ENCODE measurements at regions not wholly inside any gene's neighbourhood (a gene's known extent, or its start where the extent isn't known, plus 50 kb on each side); places are given as distances from the start of the nearest gene placed in this dataset.

GRCh38 chr17:55567240-55568214, 56.3 kb upstream of the SMIM36 start:
- Histone ChIP-seq H3K4me1 (ENCODE audit: control insufficient read depth, extremely low read depth, insufficient read depth, low read length) (no peaks in the 10 kb centered on the region), H3K9me1 (ENCODE audit: control insufficient read depth, extremely low read depth, insufficient read depth, low read length) (no peaks in the 10 kb centered on the region), H3K79me2 (ENCODE audit: control insufficient read depth, insufficient read depth, low read length) (no peaks in the 10 kb centered on the region), H3K36me3 (ENCODE audit: control insufficient read depth in 2 of 2, extremely low read depth in 1 of 2, insufficient read depth in 2 of 2, low read length in 2 of 2) (no peaks in the 10 kb centered on the region), H4K20me1 (ENCODE audit: control insufficient read depth, extremely low read depth, insufficient read depth, low read length) (no peaks in the 10 kb centered on the region), H3K9me3 (ENCODE audit: control insufficient read depth, low read depth, low read length) (no peaks in the 10 kb centered on the region), H3K4me2 (ENCODE audit: control insufficient read depth, extremely low read depth, insufficient read depth, low read depth, low read length) (no peak overlapping the region), H3K9ac (ENCODE audit: control insufficient read depth, extremely low read depth, insufficient read depth, low read length) (no peak overlapping the region), H3K27ac (ENCODE audit: control insufficient read depth, insufficient read depth, low read length) (no peak overlapping the region), H2AFZ (ENCODE audit: control insufficient read depth, low read length) (no peak overlapping the region), H3K27me3 (ENCODE audit: control insufficient read depth, extremely low read depth, insufficient read depth, low read length) (no peaks in the 10 kb centered on the region), H3K4me3 (ENCODE audit: control insufficient read depth in 2 of 3, extremely low read depth in 1 of 3, insufficient read depth in 2 of 3, low read depth in 1 of 3, low read length in 3 of 3) (no peak overlapping the region)
- DNase-seq (ENCODE audit: low read depth, low spot score) (no peak), FAIRE-seq (no peak)
- TF ChIP-seq CTCF (optimal IDR thresholded peaks at IDR 0.05 in 1 of 3, IDR thresholded peaks at IDR 0.05 in 1 of 3, conservative IDR thresholded peaks at IDR 0.05 in 1 of 3; ENCODE audit: extremely low read depth in 1 of 3, insufficient read depth in 2 of 3, low read length in 3 of 3) (no peak), EZH2 (IDR thresholded peaks at IDR 0.05; ENCODE audit: low read length) (no peak)
- dilution Hi-C loops (cut with MboI; ENCODE audit: extremely low pct_ligation_motif_present, low sequenced_read_pairs): no loop called here

GRCh38 chr17:55564081-55564480, 52.8 kb upstream of the SMIM36 start:
- TF ChIP-seq EZH2 (IDR thresholded peaks at IDR 0.05; ENCODE audit: low read length) (no peak), CTCF (optimal IDR thresholded peaks at IDR 0.05 in 1 of 3, IDR thresholded peaks at IDR 0.05 in 1 of 3, conservative IDR thresholded peaks at IDR 0.05 in 1 of 3; ENCODE audit: extremely low read depth in 1 of 3, insufficient read depth in 2 of 3, low read length in 3 of 3) (no peak)
- Histone ChIP-seq H3K27ac (ENCODE audit: control insufficient read depth, insufficient read depth, low read length) (no peak overlapping the region), H3K79me2 (ENCODE audit: control insufficient read depth, insufficient read depth, low read length) (no peaks in the 10 kb centered on the region), H4K20me1 (ENCODE audit: control insufficient read depth, extremely low read depth, insufficient read depth, low read length) (no peaks in the 10 kb centered on the region), H3K9ac (ENCODE audit: control insufficient read depth, extremely low read depth, insufficient read depth, low read length) (no peak overlapping the region), H3K9me3 (ENCODE audit: control insufficient read depth, low read depth, low read length) (no peaks in the 10 kb centered on the region), H3K4me3 (ENCODE audit: control insufficient read depth in 2 of 3, extremely low read depth in 1 of 3, insufficient read depth in 2 of 3, low read depth in 1 of 3, low read length in 3 of 3) (no peak overlapping the region), H3K4me1 (ENCODE audit: control insufficient read depth, extremely low read depth, insufficient read depth, low read length) (no peaks in the 10 kb centered on the region), H2AFZ (ENCODE audit: control insufficient read depth, low read length) (no peak overlapping the region), H3K27me3 (ENCODE audit: control insufficient read depth, extremely low read depth, insufficient read depth, low read length) (no peaks in the 10 kb centered on the region), H3K9me1 (ENCODE audit: control insufficient read depth, extremely low read depth, insufficient read depth, low read length) (no peaks in the 10 kb centered on the region), H3K4me2 (ENCODE audit: control insufficient read depth, extremely low read depth, insufficient read depth, low read depth, low read length) (no peak overlapping the region), H3K36me3 (ENCODE audit: control insufficient read depth in 2 of 2, extremely low read depth in 1 of 2, insufficient read depth in 2 of 2, low read length in 2 of 2) (no peaks in the 10 kb centered on the region)
- FAIRE-seq (no peak), DNase-seq (ENCODE audit: low read depth, low spot score) (no peak)
- dilution Hi-C loops (cut with MboI; ENCODE audit: extremely low pct_ligation_motif_present, low sequenced_read_pairs): no loop called here

Data from keratinocyte (primary cell).